ENCODE measurements at regions not wholly inside any gene's neighbourhood (a gene's known extent, or its start where the extent isn't known, plus 50 kb on each side); places are given as distances from the start of the nearest gene placed in this dataset.

DNA sequence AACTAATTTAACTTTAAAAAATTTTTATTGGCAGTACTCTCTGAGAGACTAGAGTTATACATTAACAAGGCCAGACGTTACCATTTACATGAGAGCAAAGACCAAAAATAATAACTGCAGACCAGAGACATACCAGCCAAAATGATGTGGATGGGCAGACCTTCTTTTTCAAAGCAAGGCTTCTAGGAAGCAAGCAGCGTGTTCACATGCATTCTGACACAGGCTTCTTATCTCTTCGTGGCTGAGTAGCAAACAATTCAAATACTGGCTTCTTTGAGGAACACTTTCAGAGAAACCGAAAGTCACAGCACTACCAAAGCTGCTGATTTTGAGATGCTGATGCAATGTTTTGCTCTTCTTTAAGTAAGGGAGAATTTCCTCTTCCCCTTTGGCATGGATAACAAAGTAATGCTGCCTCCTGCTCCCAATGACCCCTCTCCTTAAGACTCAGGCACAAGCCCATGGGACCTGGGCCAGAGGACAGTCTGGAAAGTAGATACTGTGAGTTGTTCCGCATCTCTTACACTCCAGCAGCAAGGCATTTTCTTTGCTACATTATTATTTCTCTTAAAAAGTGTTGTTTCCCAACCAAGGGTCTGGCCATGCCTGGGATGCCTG is 181.9 kb downstream of the MREG start:
- Histone ChIP-seq H3K36me3 (ENCODE audit: insufficient read depth, low read length) (no peaks in the 10 kb centered on the region), H3F3A (ENCODE audit: insufficient read depth, low read length, poor library complexity, severe bottlenecking) (no peaks in the 10 kb centered on the region), H3K9ac (ENCODE audit: low read length) (no peak overlapping the region), H3K27me3 (ENCODE audit: insufficient read depth, low read depth, low read length) (no peaks in the 10 kb centered on the region), H3K79me2 (replicated peaks; ENCODE audit: insufficient read depth, low read length) (no peaks in the 10 kb centered on the region), H3K9me2 (ENCODE audit: insufficient read depth, low read length) (no peaks in the 10 kb centered on the region), H3K4me2 (ENCODE audit: low read length) (no peak overlapping the region), H3K27ac (ENCODE audit: low read length) (no peak overlapping the region), H4K20me1 (ENCODE audit: insufficient read depth) (no peaks in the 10 kb centered on the region), H2AFZ (ENCODE audit: low read depth, low read length) (no peak overlapping the region), H3K4me3 (ENCODE audit: low read length) (no peak overlapping the region), H3K9me3 (ENCODE audit: low read length) (no peaks in the 10 kb centered on the region)
- no peak for TF ChIP-seq SMC3 (conservative IDR thresholded peaks at IDR 0.05; ENCODE audit: poor library complexity)
- TF ChIP-seq TAF1 (IDR thresholded peaks at IDR 0.05; ENCODE audit: low read depth), result no peak
- TF ChIP-seq, protein P1, sequence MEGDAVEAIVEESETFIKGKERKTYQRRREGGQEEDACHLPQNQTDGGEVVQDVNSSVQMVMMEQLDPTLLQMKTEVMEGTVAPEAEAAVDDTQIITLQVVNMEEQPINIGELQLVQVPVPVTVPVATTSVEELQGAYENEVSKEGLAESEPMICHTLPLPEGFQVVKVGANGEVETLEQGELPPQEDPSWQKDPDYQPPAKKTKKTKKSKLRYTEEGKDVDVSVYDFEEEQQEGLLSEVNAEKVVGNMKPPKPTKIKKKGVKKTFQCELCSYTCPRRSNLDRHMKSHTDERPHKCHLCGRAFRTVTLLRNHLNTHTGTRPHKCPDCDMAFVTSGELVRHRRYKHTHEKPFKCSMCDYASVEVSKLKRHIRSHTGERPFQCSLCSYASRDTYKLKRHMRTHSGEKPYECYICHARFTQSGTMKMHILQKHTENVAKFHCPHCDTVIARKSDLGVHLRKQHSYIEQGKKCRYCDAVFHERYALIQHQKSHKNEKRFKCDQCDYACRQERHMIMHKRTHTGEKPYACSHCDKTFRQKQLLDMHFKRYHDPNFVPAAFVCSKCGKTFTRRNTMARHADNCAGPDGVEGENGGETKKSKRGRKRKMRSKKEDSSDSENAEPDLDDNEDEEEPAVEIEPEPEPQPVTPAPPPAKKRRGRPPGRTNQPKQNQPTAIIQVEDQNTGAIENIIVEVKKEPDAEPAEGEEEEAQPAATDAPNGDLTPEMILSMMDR (IDR thresholded peaks at IDR 0.05; ENCODE audit: poor library complexity, severe bottlenecking), result no peak
- TF ChIP-seq, protein P2, sequence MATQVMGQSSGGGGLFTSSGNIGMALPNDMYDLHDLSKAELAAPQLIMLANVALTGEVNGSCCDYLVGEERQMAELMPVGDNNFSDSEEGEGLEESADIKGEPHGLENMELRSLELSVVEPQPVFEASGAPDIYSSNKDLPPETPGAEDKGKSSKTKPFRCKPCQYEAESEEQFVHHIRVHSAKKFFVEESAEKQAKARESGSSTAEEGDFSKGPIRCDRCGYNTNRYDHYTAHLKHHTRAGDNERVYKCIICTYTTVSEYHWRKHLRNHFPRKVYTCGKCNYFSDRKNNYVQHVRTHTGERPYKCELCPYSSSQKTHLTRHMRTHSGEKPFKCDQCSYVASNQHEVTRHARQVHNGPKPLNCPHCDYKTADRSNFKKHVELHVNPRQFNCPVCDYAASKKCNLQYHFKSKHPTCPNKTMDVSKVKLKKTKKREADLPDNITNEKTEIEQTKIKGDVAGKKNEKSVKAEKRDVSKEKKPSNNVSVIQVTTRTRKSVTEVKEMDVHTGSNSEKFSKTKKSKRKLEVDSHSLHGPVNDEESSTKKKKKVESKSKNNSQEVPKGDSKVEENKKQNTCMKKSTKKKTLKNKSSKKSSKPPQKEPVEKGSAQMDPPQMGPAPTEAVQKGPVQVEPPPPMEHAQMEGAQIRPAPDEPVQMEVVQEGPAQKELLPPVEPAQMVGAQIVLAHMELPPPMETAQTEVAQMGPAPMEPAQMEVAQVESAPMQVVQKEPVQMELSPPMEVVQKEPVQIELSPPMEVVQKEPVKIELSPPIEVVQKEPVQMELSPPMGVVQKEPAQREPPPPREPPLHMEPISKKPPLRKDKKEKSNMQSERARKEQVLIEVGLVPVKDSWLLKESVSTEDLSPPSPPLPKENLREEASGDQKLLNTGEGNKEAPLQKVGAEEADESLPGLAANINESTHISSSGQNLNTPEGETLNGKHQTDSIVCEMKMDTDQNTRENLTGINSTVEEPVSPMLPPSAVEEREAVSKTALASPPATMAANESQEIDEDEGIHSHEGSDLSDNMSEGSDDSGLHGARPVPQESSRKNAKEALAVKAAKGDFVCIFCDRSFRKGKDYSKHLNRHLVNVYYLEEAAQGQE (IDR thresholded peaks at IDR 0.05; ENCODE audit: borderline replicate concordance), result no peak
- no peak for TF ChIP-seq POLR2AphosphoS5 (IDR thresholded peaks at IDR 0.05)
- no peak for TF ChIP-seq EZH2 (IDR thresholded peaks at IDR 0.05; ENCODE audit: borderline replicate concordance, insufficient read depth, low read length, poor library complexity, severe bottlenecking)

DNA sequence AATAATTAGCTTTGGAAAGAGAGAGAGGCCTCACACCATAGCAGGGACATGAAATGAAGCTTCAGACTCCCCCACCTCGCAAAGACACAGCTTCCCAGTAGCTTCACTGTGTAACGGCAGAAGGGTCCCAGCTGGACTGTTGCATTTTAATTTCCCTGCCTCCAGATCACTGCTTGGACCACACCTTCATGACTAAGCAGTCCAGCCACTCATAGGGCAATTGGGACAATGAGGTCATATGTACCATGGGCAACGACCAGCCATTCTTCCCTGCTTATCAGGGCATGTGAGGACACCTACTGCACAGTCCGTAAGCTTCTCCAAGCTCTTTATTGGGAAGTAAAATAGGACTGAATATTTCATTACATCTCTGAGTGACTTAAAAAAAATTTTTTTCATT is 183.0 kb downstream of the MREG start:
- no peak overlapping the region for H3K4me3 ChIP-seq (ENCODE audit: low read length)
- H3F3A ChIP-seq (ENCODE audit: insufficient read depth, low read length, poor library complexity, severe bottlenecking), result no peaks in the 10 kb centered on the region
- no peak overlapping the region for H3K4me2 ChIP-seq (ENCODE audit: low read length)
- no peak overlapping the region for H3K9ac ChIP-seq (ENCODE audit: low read length)
- no peaks in the 10 kb centered on the region for H3K9me2 ChIP-seq (ENCODE audit: insufficient read depth, low read length)
- TF ChIP-seq, protein P1 (IDR thresholded peaks at IDR 0.05; ENCODE audit: poor library complexity, severe bottlenecking), result no peak
- TF ChIP-seq POLR2AphosphoS5 (IDR thresholded peaks at IDR 0.05), result no peak
- TF ChIP-seq, protein P2 (IDR thresholded peaks at IDR 0.05; ENCODE audit: borderline replicate concordance), result no peak
- no peak for TF ChIP-seq MXI1 (conservative IDR thresholded peaks at IDR 0.05; ENCODE audit: poor library complexity, severe bottlenecking)
- TF ChIP-seq EZH2 (IDR thresholded peaks at IDR 0.05; ENCODE audit: borderline replicate concordance, insufficient read depth, low read length, poor library complexity, severe bottlenecking), result no peak
- H3K36me3 ChIP-seq (ENCODE audit: insufficient read depth, low read length), result no peaks in the 10 kb centered on the region
- H3K27ac ChIP-seq (ENCODE audit: low read length), result no peak overlapping the region
- no peaks in the 10 kb centered on the region for H4K20me1 ChIP-seq (ENCODE audit: insufficient read depth)
- H3K79me2 ChIP-seq (replicated peaks; ENCODE audit: insufficient read depth, low read length), result no peaks in the 10 kb centered on the region
- no peak overlapping the region for H2AFZ ChIP-seq (ENCODE audit: low read depth, low read length)
- H3K27me3 ChIP-seq (ENCODE audit: insufficient read depth, low read depth, low read length), result no peaks in the 10 kb centered on the region
- H3K9me3 ChIP-seq (ENCODE audit: low read length), result no peaks in the 10 kb centered on the region

Measured in neural cell (in vitro differentiated cells).